HepG2 (cell line): ENCODE measurements at regions not wholly inside any gene's neighbourhood (a gene's known extent, or its start where the extent isn't known, plus 50 kb on each side); places are given as distances from the start of the nearest gene placed in this dataset.

Experiments
- AHR ChIP-seq: IDR thresholded peaks from 2 replicates; pipeline ENCODE4 v1.6.1; 2018; ENCODE audit warnings: missing genetic modification reagents, missing compliant biosample characterization
- CEBPG ChIP-seq: IDR thresholded peaks from 2 replicates; pipeline ENCODE4 v1.6.1; 2016
- RARG ChIP-seq: sonication (generic); formaldehyde crosslinking; IDR thresholded peaks from 2 replicates; pipeline ENCODE4 v1.4.0; 2020; ENCODE audit warnings: low read depth, mild to moderate bottlenecking, missing genetic modification reagents
- TF ChIP-seq, protein P1 (sequence below), 2 experiments: sonication (generic) in 1 of 2; formaldehyde crosslinking in 1 of 2; IDR thresholded peaks; 2 replicates each; pipeline versions ENCODE4 v1.6.1 to v1.9.0; 2014 to 2022; ENCODE audit warnings: antibody characterized with exemption in 1 of 2, borderline replicate concordance in 1 of 2, inconsistent platforms in 1 of 2, low read depth in 1 of 2, missing genetic modification reagents in 1 of 2
- TF ChIP-seq, protein P2 (sequence below): sonication (generic); formaldehyde crosslinking; IDR thresholded peaks from 2 replicates; pipeline ENCODE4 v1.8.0; 2022; ENCODE audit warnings: low read depth, missing genetic modification reagents
- TF ChIP-seq, protein P3 (sequence below): IDR thresholded peaks from 2 replicates; pipeline ENCODE4 v1.6.1; 2012; ENCODE audit warnings: low read depth, low read length, improper control_type of control experiment

DNA sequence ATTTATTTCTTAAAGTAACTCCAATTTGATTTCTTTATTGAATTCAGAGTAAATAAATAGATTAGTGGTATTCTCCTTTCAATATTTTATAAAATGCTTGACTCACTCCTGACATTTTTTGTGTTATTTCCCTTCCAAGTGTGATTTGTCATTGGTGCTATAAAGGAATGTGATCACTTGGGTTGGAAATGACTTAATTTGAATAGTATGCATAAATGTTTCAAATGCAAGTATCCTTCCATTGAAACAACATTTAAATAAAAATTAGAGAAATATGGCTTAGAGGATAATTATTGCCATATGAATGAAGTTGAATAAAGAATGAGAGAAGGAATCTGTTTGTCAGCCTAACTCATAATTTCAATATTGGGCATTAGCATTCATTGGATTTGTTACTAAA is 182.7 kb downstream of the PABPC4L start (continued):
- TF ChIP-seq, protein P1, sequence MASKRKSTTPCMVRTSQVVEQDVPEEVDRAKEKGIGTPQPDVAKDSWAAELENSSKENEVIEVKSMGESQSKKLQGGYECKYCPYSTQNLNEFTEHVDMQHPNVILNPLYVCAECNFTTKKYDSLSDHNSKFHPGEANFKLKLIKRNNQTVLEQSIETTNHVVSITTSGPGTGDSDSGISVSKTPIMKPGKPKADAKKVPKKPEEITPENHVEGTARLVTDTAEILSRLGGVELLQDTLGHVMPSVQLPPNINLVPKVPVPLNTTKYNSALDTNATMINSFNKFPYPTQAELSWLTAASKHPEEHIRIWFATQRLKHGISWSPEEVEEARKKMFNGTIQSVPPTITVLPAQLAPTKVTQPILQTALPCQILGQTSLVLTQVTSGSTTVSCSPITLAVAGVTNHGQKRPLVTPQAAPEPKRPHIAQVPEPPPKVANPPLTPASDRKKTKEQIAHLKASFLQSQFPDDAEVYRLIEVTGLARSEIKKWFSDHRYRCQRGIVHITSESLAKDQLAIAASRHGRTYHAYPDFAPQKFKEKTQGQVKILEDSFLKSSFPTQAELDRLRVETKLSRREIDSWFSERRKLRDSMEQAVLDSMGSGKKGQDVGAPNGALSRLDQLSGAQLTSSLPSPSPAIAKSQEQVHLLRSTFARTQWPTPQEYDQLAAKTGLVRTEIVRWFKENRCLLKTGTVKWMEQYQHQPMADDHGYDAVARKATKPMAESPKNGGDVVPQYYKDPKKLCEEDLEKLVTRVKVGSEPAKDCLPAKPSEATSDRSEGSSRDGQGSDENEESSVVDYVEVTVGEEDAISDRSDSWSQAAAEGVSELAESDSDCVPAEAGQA (IDR thresholded peaks at IDR 0.05; ENCODE audit: low read depth), result no peak
- TF ChIP-seq, protein P1 (CRISPR knock-in tag; IDR thresholded peaks at IDR 0.05; ENCODE audit: borderline replicate concordance), result no peak
- TF ChIP-seq AHR (CRISPR knock-in tag), result no peak
- TF ChIP-seq, protein P2, sequence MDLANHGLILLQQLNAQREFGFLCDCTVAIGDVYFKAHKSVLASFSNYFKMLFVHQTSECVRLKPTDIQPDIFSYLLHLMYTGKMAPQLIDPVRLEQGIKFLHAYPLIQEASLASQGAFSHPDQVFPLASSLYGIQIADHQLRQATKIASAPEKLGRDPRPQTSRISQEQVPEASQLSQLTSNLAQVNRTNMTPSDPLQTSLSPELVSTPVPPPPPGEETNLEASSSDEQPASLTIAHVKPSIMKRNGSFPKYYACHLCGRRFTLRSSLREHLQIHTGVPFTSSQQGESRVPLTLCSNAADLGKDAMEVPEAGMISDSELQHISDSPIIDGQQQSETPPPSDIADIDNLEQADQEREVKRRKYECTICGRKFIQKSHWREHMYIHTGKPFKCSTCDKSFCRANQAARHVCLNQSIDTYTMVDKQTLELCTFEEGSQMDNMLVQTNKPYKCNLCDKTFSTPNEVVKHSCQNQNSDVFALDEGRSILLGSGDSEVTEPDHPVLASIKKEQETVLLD (CRISPR knock-in tag), result no peak
- TF ChIP-seq, protein P3, sequence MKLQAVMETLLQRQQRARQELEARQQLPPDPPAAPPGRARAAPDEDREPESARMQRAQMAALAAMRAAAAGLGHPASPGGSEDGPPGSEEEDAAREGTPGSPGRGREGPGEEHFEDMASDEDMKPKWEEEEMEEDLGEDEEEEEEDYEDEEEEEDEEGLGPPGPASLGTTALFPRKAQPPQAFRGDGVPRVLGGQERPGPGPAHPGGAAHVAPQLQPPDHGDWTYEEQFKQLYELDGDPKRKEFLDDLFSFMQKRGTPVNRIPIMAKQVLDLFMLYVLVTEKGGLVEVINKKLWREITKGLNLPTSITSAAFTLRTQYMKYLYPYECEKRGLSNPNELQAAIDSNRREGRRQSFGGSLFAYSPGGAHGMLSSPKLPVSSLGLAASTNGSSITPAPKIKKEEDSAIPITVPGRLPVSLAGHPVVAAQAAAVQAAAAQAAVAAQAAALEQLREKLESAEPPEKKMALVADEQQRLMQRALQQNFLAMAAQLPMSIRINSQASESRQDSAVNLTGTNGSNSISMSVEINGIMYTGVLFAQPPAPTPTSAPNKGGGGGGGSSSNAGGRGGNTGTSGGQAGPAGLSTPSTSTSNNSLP, result no peak
- no peak for TF ChIP-seq CEBPG (CRISPR knock-in tag)
- no peak for TF ChIP-seq RARG (CRISPR knock-in tag)
- TF ChIP-seq, all 625 proteins: peak for 0
